ENCODE measurements at regions not wholly inside any gene's neighbourhood (a gene's known extent, or its start where the extent isn't known, plus 50 kb on each side); places are given as distances from the start of the nearest gene placed in this dataset.

- DNase-seq = no peak
Observed at GRCh38 chr5:82839881-82840280, 237.3 kb downstream of the TMEM167A start.

DNA sequence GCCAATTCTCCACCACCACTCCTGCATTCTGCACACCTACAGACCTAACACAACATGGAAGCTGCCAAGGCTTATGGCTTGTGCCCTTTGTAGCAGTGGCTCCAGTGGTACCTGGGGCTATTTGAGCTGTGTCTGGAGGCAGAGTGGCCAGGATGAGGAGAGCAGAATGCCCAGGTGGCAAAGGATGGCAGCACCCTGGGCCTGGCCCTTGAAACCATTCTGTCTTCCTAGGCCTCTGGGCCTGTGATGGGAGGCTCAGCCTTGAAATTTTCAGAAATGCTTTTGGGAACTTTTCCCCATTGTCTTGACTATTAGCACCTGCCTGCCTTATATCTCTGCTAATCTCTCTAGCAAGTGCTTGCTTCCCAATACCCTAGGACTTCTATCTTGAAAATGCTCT lies 241.7 kb downstream of the TMEM167A start:
- DNase-seq = no peak

- DNase-seq = no peak
Observed at GRCh38 chr5:82834151-82834550, 243.0 kb downstream of the TMEM167A start.

- DNase-seq = no peak
Observed at GRCh38 chr5:82833277-82833676, 243.9 kb downstream of the TMEM167A start.

DNA sequence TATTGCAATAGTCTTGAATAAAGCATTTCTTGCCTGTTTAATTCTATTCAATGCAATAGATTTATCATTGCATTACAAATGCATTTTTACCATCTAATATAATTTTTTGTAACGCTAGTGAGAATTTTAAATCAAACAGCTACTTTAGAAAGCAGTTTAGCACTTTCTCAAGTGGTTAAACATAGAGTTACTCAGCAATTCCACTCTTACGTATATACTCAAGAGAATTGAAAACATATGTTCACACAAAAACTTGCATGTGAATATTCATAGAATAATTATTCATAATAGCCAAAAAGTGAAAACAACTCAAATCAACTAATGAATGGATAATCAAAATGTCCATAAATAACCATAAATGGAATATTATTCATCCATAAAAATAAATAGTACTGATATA lies 244.7 kb downstream of the TMEM167A start:
- no peak for DNase-seq

- no peak for DNase-seq
Observed at GRCh38 chr5:82828211-82828610, 249.0 kb downstream of the TMEM167A start.

DNA sequence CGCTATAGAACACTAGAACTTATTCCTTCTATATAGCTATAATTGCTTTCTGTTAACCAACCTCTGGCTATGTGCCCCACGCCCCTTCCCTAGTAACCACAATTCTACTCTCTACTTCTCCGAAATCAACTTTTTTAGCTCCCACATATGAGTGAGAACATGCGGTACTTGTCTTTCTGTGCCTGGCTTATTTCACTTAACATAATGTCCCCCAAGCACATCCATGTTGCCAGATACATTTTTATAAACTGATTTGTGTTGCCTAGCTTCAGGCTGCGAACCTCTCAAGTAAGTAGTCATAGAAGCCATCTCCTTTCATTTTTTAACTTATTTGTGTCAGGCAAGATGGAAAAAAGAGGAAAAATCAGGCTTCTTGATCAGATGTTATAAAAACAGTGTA lies 249.5 kb downstream of the TMEM167A start:
- DNase-seq = no peak

GRCh38 chr5:82822634-82822927 lies 254.6 kb downstream of the TMEM167A start:
- DNase-seq = no peak

DNA sequence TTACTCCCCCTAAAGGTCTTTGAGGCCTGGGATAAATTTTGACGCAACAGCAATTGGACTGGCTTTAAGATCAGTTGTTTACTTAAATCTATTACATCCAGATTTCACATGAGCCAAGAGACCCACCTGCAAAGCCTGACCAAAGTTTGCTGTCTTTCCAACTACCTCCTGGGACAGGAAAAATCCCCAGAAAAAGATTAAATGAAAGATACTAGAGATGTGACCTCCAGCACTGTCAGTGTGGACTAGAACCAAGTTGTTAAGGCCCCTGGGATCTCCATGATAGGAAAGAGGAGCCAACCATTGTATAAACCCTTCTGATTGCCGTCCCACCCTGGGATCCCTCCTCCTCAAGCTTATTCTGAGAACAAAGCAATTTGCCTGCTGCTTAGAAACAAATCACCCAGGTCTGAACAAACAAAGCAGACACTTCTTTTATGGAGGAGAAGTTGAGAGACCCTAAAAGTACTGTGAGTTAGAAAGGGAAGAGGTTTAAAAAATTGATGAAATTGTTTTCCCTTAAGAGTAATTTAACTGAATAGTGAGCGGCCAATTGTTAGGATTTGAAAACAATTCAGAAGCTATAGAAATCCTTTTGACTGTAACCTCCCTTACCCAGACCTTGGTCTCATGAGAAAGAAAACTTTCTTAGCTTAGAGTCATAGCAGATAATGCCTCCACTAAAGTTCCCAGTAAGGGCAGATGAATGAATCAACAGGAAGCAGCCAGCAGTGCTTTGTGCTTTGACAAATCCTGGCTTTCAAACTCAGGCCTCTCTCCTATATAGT lies 255.2 kb downstream of the TMEM167A start:
- no peak for DNase-seq

DNA sequence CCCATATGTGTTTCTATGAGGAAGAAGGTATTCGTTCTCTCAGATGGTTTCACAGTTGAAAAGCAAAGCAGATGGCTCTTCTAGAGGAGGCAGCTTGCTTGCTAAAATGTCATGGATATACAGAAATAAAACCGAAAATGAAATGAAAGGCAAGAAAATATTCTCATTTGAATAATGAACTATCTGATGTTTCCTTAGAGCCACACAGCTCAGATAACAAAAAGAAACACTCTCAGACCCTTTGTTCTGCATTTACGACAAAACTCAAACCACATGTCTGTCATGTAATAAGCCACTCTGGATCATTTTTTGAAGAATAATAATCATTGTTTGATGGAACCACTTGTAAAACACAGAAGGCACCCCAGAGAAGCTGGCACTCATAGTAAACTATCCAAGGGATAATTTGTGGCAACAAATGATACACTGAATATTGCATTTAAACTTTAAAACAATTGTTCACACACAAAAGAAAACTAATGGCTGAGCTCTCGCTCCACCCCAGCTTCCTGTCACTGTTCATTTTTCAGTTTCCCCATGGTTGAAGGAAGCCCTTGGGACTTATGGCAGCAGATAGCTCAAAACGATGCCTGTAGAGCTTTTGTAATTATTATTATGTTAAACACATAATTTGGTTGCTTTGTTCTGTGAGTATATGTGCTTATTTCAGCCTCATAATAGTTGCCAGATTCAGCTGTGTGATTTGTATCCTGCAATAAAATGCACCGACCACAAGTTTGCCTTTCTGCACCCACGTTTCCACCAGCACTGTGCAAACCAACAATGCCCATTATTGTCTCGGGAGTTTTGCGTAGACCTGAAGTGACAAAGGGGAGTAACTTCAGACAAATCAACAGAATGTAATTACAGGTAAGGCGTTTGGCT lies 256.0 kb downstream of the TMEM167A start:
- no peak for DNase-seq

GRCh38 chr5:82820188-82820587 lies 257.0 kb downstream of the TMEM167A start:
- no peak for DNase-seq

DNA sequence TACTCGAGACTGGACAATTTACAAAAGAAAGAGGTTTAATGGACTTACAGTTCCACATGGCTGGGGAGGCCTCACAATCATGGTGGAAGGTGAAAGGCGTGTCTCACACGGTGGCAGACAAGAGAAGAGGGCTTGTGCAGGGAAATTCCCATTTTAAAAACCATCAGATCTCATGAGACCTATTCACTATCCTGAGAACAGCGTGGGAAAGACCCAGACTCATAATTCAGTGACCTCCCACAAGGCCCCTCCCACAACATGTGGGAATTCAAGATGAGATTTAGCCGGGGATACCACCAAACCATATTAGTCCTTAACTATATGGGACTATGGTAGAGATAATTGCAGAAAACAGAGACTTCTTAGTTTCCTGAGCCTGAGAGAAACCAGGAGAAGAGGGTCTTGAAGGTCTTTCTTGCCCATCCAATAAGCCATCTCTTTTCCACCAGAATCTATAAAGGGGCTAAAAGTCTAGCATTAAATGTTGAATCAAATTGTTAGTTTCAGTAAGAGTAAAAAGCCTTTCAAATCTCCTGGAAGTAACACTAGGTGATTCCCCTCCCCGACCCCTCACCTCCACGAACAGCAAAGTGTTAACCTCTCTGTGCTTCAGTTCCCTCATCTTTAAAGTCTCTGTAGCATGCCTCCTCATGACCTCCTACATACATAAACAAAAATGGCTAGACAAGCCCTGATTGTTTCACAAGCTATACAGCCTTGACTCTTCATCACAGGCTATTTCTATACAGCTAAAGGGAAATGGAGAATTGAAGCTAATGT lies 259.1 kb downstream of the TMEM167A start:
- DNase-seq = no peak

- no peak for DNase-seq
Observed at GRCh38 chr5:82816926-82817325, 260.3 kb downstream of the TMEM167A start.

DNA sequence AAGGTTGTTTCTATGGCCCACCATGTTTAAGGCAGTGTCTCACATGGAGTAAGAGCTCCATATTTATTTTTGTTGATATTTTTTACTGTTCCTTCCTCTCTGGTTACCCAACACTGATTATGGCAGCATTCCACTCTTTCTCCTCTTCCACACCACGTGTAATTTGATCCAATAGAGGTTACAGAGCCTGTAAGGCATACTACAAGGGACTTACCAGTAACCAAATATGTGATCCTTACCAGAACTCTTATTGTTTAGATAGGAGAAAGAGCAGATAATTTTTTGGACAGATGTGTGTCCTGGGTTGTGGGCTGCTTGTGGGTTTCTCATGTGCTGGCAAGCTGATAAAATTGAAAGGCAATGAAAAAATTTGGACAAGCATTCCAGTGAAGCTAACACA lies 261.3 kb downstream of the TMEM167A start:
- no peak for DNase-seq

DNA sequence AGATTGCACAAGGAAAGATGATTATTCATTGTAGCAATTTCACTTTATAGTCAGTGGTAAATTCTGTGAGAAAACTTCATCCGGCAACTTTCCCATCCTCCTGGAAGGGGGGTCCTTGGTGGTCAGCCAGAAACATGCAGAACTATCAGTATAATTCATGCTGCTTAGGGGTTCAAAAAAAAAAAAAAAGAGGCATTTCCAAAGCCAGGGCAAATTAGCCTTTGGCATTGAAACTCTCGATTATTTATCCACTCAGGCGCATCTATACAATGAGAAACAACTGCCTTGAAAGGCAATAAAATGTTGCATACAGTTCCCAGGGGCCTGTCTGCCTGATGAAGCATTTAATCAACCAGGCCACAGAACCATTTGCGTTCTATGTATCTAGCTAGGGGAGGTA lies 263.3 kb downstream of the TMEM167A start:
- no peak for DNase-seq

DNA sequence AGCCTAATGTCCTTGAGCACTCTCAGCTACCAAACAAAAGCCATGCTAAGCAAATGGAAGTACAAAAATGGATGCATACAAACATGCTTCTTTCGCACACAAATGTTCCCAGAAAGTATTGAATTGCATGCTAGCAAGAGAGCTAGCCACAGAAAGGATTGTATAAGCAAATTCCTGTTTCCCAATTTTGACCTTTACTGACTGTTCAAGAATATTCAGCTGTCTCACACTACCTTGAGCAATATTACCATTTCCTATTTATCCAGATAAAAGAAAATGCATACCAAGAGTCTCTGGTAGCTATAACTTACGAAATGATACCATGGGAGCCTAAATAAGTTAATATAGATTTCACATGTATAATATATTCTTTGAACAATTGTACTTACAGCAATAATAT lies 264.6 kb downstream of the TMEM167A start:
- no peak for DNase-seq

- no peak for DNase-seq
Observed at GRCh38 chr5:82811490-82811889, 265.7 kb downstream of the TMEM167A start.

DNA sequence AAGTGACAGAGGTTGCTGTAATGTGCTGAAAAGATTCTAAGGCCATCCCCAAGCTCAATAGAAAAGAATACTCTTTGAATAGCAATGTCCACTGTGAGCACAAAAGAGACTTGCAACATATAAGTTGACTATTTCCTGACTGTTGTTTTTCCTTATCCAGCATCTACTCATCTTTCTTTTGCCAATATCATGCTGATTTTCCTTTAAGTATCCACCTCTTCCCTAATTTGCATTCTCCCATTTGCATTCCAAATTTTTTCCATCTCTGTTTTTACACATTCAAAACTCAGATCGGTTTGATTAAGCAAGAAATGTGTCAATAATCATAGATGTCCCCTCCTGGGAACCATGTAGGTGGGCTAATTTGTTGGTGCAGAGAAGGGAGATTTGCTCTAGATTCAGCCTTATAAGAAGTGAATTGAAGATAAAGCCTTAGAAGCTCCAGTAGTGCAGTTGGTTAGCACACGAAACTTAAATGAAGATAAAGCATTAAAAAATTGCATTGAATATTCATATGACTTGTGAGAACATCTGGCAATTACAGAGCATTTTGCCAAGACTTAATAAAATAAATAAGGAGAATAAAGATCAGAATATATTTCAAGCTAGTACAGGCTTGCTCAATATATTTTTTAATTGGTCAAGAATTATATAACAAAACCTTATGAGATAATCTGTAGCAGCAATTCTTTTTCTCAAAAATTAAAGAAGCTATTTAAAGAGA lies 267.6 kb downstream of the TMEM167A start:
- no peak for DNase-seq

DNA sequence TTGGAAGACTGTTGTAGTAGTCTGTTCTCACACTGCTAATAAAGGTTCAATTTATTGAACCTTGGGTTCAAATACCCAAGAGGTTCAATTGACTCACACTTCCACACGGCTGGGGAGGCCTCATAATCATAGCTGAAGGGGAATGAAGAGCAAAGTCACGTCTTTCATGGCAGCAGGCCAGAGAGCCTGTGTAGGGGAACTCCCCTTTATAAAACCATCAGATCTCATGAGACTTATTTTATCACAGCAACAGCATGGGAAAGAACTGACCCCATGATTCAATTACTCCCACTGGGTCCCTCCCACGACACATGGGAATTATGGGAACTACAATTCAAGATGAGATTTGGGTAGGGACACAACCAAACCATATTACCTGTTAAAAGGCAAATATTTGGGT lies 268.2 kb downstream of the TMEM167A start:
- peak; percentile 4 for DNase-seq

GRCh38 chr5:82807021-82807420 lies 270.2 kb downstream of the TMEM167A start:
- DNase-seq = no peak

DNA sequence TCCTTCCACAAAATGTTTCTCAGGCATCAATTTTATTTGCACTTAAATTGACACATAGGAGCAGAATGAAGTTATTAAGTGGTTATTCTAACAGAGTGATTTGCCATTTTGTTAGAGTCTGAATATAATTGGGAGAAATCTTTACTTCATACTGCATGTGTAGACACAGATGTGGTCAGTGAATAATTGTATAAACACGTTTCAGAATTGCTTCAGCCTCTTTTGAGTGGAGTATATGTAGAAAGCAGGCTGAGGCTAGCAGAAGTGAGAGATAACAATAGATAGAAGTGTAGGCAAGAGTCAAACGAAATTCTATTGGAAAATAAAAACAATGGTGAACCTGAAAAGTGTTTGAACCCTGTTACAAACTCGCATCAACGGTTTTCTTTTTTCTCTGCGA lies 270.7 kb downstream of the TMEM167A start:
- DNase-seq = no peak

GRCh38 chr5:82804155-82804690 lies 273.0 kb downstream of the TMEM167A start:
- DNase-seq = no peak

DNA sequence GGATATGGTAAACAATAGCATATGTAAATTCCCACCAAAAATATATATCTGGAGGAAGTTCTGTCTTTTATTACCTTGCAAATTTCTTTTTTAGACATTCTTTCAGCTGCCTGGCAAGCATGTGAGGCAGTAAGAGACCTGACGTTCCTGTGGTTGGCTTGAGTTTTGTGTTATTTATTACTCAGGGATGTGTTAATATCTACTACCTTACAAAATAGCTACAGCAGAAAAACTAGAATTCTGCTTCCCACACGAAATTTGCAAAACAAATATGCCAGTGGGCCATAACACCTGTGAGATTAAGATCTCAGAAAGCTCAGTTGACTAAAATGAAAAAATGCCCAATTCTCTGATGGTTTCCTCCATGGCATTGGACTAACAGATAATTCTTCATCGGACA lies 274.2 kb downstream of the TMEM167A start:
- DNase-seq = no peak

Data from stimulated activated CD4-positive, alpha-beta T cell treated with anti-CD3 and anti-CD28 coated beads, Interleukin-1b, Interleukin-23, amount 100 ng/mL, for 48 hours (primary cell).